Activated CD8-positive, alpha-beta T cell treated with anti-CD3 and anti-CD28 coated beads for 36 hours (primary cell): ENCODE measurements at regions not wholly inside any gene's neighbourhood (a gene's known extent, or its start where the extent isn't known, plus 50 kb on each side); places are given as distances from the start of the nearest gene placed in this dataset.
A peak's percentile ranks its signal among the peaks of the same experiment; 100 is the strongest.
"Not testable (repeated sequence)": the region's sequence is repeated elsewhere in the genome, so short reads cannot be mapped to it uniquely, and the experiment has no call there.

Experiments used
- ATAC-seq: fragments of 200-7000 bp; cut with Tn5 transposase; one replicate; pipeline ENCODE4 v1.10.0; 2021; ENCODE audit warnings: mild to moderate bottlenecking, moderate library complexity
- CTCF ChIA-PET: fragments of 350-600 bp; sonication (Branson Sonifier 250); formaldehyde crosslinking; loops from one replicate; lab custom pipeline; 2021; ENCODE audit warnings: antibody characterized with exemption; lab: Charles Lee
- POLR2A ChIA-PET: fragments of 350-600 bp; sonication (Branson Sonifier 250); formaldehyde crosslinking; loops from one replicate; lab custom pipeline; 2021; ENCODE audit warnings: antibody characterized with exemption; lab: Charles Lee
- DNase-seq: peaks from one replicate; pipeline ENCODE4 v3.0.0-alpha.2; 2020
- H3K27ac Mint-ChIP-seq: one replicate; pipeline ENCODE4 v1.8.0; 2021; ENCODE audit warnings: mild to moderate bottlenecking, mixed read lengths
- H3K27me3 Mint-ChIP-seq: one replicate; pipeline ENCODE4 v1.8.0; 2021; ENCODE audit warnings: mixed read lengths
- H3K36me3 Mint-ChIP-seq: one replicate; pipeline ENCODE4 v1.8.0; 2021; ENCODE audit warnings: low read depth, mixed read lengths
- H3K4me1 Mint-ChIP-seq: one replicate; pipeline ENCODE4 v1.8.0; 2021; ENCODE audit warnings: low read depth, mixed read lengths
- H3K4me3 Mint-ChIP-seq: one replicate; pipeline ENCODE4 v1.8.0; 2021; ENCODE audit warnings: mild to moderate bottlenecking, moderate library complexity, mixed read lengths
- H3K9me3 Mint-ChIP-seq: one replicate; pipeline ENCODE4 v1.8.0; 2021; ENCODE audit warnings: mixed read lengths
- intact Hi-C: fragments of 100-400 bp; cut with micrococcal nuclease; formaldehyde crosslinking; loops from one replicate; pipeline ENCODE4 v1.10.0; 2022

DNA sequence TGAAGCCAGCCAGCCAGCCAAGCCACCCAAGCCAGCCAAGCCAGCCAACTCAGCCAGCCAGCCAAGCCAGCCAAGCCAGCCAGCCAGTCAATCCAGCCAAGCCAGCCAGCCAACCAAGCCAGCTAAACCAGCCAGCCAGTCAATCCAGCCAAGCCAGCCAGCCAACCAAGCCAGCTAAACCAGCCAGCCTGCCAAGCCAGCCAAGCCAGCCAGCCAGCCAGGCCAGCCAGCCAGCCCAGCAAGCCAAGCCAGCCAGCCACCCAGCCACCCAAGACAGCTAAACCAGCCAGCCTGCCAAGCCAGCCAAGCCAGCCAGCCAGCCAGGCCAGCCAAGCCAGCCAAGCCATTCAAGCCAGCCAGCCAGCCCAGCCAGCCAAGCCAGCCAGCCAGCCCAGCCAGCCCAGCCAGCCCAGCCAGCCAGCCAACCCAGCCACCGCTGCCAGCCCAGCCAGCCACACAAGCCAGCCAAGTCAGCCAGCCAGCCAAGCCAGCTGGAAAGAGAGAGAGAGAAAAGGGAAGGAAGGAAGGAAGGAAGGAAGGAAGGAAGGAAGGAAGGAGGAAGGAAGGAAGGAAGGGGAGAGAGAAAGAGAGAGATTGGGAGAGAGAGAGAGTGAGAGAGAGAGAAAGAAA, 1606.8 kb downstream of the RPIA start:
- POLR2A ChIA-PET, H3K27ac Mint-ChIP-seq, H3K36me3 Mint-ChIP-seq, DNase-seq, CTCF ChIA-PET, H3K4me3 Mint-ChIP-seq, H3K27me3 Mint-ChIP-seq, H3K9me3 Mint-ChIP-seq, H3K4me1 Mint-ChIP-seq, ATAC-seq, intact Hi-C loops: not testable (repeated sequence)

DNA sequence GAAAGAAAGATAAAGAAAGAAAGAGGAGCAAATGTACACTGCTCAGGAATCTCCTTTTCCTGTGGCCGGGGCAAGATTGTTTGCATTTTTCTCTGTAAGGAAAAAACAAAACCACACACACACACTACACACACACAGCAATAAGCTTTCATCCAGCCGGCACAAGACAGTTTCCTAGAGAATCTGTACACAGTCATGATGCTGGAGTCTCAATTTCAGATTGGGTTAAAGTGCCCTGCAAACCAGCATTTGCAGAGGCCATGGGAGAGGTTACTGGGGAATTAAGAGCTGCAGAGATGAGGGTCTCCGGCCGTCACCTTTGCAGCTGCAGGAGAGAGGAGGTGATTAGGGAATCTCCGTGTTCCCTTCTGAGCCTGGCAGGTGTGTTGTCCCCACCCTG, 1607.5 kb downstream of the RPIA start:
- H3K36me3 Mint-ChIP-seq, H3K9me3 Mint-ChIP-seq, CTCF ChIA-PET, H3K4me3 Mint-ChIP-seq, intact Hi-C loops, H3K27ac Mint-ChIP-seq, H3K4me1 Mint-ChIP-seq, H3K27me3 Mint-ChIP-seq, ATAC-seq, POLR2A ChIA-PET, DNase-seq: not testable (repeated sequence)

DNA sequence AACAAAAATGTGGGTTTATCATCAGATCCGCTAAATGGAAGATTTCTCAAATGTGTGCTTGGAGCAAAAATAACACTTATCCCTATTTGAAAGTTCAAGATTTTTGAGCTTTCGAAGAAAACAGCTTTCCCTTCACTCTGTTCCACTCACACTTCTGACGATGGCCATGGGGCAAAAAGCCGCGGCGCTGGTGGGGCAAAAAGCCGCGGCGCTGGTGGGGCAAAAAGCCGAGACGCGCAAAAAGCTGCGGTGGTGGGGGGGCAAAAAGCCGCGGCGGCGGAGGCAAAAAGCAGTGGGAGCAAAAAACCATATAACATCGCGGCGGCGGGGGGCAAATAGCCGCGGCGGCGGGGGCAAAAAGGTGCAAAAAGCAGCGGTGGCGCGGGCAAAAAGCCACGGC, 1631.5 kb downstream of the RPIA start:
- H3K4me3 Mint-ChIP-seq: peak overlapping the region; percentile 49
- H3K27ac Mint-ChIP-seq, intact Hi-C loops, H3K27me3 Mint-ChIP-seq, POLR2A ChIA-PET, ATAC-seq, H3K36me3 Mint-ChIP-seq, H3K9me3 Mint-ChIP-seq, DNase-seq, CTCF ChIA-PET, H3K4me1 Mint-ChIP-seq: not testable (repeated sequence)

DNA sequence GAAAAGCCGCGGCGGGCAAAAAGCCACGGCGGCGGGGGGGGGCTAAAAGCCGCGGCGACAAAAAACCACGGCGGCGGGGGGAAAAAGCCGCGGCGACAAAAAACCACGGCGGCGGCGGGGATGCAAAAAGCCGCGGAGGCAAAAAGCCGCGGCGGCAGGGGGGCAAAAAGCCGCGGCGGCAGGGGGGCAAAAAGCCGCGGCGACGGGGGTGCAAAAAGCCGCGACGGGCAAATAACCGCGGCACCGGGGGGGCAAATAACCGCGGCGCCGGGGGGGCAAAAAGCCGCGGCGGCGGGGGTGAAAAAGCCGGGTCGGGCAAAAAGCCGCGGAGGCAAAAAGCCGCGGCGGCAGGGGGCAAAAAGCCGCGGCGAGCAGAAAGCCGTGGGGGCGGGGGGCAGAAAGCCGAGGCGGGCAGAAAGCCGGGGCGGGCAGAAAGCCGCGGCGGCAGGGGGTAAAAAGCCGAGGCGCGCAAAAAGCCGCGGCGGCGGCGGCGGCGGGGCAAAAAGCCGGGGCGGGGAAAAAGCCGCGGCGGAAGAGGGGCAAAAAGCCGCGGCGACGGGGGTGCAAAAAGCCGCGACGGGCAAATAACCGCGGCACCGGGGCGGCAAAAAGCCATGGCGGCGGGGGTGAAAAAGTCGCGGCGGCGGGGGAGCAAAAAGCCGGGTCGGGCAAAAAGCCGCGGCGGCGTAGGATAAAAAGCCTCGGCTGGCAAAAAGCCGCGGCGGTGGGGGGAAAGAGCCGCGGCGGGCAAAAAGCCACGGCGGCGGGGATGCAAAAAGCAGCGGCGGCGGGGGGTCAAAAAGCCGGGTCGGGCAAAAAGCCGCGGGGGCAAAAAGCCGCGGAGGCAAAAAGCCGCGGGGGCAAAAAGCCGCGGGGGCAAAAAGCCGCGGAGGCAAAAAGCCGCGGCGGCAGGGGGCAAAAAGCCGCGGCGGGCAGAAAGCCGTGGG, 1632.4 kb downstream of the RPIA start:
- intact Hi-C loops, POLR2A ChIA-PET, DNase-seq, H3K27me3 Mint-ChIP-seq, H3K27ac Mint-ChIP-seq, CTCF ChIA-PET, ATAC-seq, H3K36me3 Mint-ChIP-seq, H3K9me3 Mint-ChIP-seq, H3K4me1 Mint-ChIP-seq: not testable (repeated sequence)
- peak overlapping the region; percentile 47 for H3K4me3 Mint-ChIP-seq

DNA sequence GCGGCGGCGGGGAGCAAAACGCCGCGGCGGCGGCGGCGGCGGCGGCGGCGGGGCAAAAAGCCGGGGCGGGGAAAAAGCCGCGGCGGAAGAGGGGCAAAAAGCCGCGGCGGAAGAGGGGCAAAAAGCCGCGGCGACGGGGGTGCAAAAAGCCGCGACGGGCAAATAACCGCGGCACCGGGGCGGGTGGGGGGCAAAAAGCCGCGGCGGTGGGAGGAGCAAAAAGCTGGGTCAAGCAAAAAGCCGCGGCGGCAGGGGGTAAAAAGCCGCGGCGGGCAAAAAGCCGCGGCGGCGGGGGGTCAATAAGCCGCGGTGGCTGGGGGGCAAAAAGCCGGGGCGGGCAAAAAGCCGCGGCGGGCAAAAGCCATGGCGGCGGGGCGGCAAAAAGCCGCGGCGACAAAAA, 1633.2 kb downstream of the RPIA start:
- H3K36me3 Mint-ChIP-seq, H3K27me3 Mint-ChIP-seq, DNase-seq, ATAC-seq, CTCF ChIA-PET, H3K9me3 Mint-ChIP-seq, POLR2A ChIA-PET, H3K4me3 Mint-ChIP-seq, intact Hi-C loops, H3K27ac Mint-ChIP-seq, H3K4me1 Mint-ChIP-seq: not testable (repeated sequence)

DNA sequence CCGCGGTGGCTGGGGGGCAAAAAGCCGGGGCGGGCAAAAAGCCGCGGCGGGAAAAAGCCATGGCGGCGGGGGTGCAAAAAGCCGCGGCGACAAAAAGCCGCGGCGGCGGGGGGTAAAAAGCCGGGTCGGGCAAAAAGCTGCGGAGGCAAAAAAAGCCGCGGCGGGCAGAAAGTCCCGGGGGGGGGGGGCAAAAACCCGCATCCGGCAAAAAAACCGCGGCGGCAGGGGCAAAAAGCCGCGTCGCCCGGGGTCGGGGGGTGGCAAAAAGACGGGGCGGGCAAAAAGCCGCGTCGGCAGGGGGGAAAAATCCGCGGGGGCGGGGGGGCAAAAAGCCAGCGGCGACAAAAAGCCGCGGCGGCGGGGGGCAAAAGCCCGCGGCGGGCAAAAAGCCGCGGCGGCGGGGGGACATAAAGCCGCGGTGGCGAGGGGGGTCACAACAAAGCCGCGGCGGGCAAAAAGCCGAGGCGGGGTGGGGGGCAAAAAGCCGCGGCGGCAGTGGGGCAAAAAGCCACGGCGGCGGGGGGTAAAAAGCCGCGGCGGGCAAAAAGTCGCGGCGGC, 1634.4 kb downstream of the RPIA start:
- H3K9me3 Mint-ChIP-seq, POLR2A ChIA-PET, H3K4me3 Mint-ChIP-seq, H3K4me1 Mint-ChIP-seq, H3K27ac Mint-ChIP-seq, DNase-seq, ATAC-seq, CTCF ChIA-PET, intact Hi-C loops, H3K36me3 Mint-ChIP-seq: not testable (repeated sequence)
- peaks cover 10% of the 10 kb centered on the region for H3K27me3 Mint-ChIP-seq

DNA sequence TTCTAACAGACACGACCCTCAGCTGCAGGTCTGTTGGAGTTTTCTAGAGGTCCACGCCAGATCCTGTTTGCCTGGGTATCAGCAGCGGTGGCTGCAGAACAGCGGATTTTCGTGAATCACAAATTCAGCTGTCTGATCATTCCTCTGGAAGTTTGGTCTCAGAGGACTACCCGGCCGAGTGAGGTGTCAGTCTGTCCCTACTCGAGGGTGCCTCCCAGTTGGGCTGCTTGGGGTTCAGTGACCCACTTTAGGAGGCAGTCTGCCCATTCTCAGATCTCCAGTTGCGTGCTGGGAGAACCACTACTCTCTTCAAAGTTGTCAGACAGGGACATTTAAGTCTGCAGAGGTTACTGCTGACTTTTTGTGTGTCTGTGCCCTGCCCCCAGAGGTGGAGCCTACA, 1664.1 kb downstream of the RPIA start:
- POLR2A ChIA-PET, H3K27ac Mint-ChIP-seq, H3K4me1 Mint-ChIP-seq, H3K9me3 Mint-ChIP-seq, ATAC-seq, H3K36me3 Mint-ChIP-seq, H3K4me3 Mint-ChIP-seq, CTCF ChIA-PET, DNase-seq, intact Hi-C loops, H3K27me3 Mint-ChIP-seq: not testable (repeated sequence)

DNA sequence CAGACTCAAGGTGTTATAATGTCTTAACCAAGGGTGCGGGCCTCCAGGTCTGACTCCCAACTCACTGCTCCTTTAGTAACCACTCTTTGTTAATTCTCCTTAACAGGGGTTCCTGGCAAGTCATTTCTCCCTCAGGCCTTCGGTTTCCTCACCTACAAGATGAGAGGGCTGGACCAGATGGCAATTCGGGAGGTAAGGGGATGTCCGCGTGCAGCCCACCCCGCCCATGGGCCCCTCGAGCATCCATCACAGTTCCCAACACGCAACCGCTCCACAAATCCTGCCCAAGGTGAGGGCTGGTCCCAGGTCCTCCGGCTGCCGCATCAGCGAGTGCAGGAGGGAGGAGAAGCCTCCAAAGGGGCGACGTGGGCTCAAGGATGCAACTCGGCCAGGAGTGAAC, 1667.9 kb downstream of the RPIA start:
- H3K4me1 Mint-ChIP-seq, H3K27me3 Mint-ChIP-seq, H3K9me3 Mint-ChIP-seq, H3K27ac Mint-ChIP-seq, intact Hi-C loops, ATAC-seq, H3K36me3 Mint-ChIP-seq, CTCF ChIA-PET, DNase-seq, POLR2A ChIA-PET, H3K4me3 Mint-ChIP-seq: not testable (repeated sequence)

DNA sequence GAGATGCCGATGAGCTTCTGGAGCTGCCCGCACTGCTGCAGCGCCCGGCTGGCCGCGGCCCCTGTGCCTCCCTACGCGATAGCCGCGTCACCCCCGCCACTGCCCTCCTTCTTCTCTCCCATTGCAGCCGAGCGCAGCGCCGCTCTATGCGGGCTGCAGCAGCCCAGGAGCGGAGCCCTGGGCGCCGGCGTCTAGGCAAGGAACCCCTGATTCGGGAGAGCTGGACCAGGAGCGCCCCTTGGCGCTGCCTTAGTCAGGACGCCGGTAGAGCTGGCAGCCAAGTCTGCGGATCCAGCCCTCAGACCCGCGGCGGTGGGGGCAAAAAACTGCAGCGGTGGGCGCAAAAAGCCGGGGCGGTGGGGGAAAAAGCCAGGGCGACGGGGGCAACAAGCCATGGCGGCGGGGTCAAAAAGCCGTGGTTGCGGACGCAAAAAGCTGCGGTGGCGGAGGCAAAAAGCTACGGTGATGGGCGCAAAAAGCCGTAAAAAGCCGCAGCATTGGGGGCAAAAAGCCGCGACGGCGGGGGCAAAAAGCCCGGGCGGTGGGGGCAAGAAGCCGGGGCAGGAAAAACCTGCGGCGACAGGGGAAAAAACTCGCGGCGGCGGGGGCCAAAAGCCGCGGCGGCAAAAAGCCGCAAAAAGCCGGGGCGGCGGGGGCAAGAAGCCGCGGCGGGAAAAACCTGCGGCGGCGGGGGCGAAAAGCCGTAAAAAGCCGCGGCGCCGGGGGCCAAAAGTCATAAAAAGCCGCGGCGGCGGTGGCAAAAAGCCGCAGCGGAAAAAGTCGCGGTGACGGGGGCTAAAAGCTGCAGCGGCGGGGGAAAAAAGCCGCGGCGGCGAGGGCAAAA, 1668.6 kb downstream of the RPIA start:
- POLR2A ChIA-PET, H3K9me3 Mint-ChIP-seq, H3K27me3 Mint-ChIP-seq, ATAC-seq, CTCF ChIA-PET, H3K36me3 Mint-ChIP-seq, H3K4me1 Mint-ChIP-seq, H3K4me3 Mint-ChIP-seq, H3K27ac Mint-ChIP-seq, intact Hi-C loops: not testable (repeated sequence)
- DNase-seq: peak; percentile 1

DNA sequence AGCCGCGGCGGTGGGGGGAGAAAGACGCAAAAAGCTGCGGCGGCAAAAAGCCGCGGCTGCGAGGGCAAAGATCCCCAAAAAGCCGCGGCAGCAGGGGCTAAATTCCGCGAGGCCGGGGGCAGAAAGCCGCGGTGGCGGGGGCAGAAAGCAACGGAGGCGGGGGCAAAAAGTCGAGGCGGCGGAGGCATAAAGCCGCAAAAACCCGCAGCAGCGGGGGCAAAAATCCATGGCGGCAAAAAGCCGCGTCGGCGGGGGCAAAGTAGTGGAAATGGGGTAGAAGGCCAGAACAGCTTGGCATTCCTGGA, 1669.2 kb downstream of the RPIA start:
- H3K4me3 Mint-ChIP-seq, H3K9me3 Mint-ChIP-seq, ATAC-seq, POLR2A ChIA-PET, CTCF ChIA-PET, H3K4me1 Mint-ChIP-seq, intact Hi-C loops, DNase-seq, H3K36me3 Mint-ChIP-seq, H3K27me3 Mint-ChIP-seq, H3K27ac Mint-ChIP-seq: not testable (repeated sequence)
